HG03469 (cell line): ENCODE measurements at regions not wholly inside any gene's neighbourhood (a gene's known extent, or its start where the extent isn't known, plus 50 kb on each side); places are given as distances from the start of the nearest gene placed in this dataset.
"Not testable (repeated sequence)": the region's sequence is repeated elsewhere in the genome, so short reads cannot be mapped to it uniquely, and the experiment has no call there.

Source experiments
- ATAC-seq: cut with Tn5 transposase; IDR thresholded peaks from one replicate; pipeline ENCODE4 v1.9.1; 2021; ENCODE audit warnings: mild to moderate bottlenecking, moderate library complexity, moderate number of reproducible peaks; ENCODE audit not compliant: unreplicated experiment

DNA sequence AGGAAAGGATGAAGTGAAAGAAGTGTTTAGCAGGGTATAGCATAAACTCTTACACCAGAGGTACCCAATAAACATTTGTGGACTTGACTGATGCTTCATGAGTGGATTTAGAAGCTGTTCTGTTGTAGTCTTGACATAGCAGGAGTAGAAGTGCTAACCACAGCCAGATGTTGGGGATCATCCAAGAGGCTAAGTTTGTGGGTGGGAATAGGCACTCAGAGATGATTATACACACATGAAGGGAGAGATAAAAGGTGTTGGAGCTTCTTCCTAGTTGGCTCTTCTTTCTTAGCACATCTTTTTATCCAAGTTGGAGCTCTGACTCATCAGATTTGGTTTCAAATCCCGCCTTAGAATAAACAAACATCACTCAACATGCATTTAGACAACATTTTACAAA is 166.7 kb upstream of the E2F7 start:
- ATAC-seq: no peak

DNA sequence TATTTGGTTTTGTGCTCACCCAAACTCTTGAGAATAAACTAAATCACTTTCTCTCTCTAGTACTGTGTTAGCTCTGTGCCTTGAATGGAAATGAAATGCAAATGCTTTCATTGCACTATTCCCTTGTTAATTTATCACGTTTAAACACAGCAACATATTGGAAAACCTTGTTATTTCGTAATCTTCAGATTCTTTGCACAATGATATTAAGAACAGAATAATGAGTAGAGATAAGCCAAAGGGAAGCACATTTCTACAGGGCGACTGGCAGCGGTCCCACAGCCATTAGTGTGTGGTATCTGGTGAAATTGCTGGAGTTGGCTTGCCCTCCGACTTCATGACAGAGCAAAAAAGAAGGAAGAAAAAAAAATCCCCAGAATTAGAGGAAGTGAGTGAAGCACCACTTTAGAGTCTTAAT is 166.1 kb upstream of the E2F7 start:
- no peak for ATAC-seq

DNA sequence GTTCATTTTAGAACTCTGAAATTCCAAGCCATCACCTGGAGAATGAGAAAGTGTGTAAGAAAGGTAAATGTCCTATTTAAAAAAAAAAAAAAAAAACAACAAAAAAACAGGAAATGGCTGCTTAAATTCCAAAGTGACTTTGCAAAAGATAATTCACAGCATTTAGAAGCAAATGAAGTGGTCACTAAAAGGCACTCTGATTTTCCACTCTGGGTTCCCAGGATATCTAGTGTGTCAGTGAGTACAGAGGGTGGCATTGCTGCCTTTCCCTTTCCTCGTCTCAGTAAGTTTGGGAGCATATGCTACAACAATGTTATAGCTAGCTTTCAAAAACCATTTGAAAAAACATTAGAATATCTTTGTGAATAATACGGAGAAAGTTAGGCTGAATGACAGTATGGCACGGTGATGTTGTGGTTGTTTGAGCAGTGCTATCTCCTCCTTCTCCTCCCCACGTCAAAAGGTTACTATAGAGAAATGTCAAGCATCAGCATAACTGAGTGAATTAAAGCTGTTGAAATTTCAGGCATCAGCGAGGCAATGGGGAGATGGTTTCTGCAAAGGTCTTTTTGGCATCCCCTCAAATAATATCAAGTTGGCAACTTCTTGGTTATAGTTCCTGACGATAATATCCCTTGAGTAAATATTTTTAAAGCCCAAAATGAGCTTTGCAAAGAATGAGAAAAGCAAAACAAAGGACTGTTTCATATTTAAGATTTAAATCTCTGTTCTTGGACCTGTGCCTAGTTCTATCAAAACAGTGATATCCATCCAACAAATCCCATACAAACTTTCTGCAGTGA is 164.5 kb upstream of the E2F7 start:
- ATAC-seq: no peak

DNA sequence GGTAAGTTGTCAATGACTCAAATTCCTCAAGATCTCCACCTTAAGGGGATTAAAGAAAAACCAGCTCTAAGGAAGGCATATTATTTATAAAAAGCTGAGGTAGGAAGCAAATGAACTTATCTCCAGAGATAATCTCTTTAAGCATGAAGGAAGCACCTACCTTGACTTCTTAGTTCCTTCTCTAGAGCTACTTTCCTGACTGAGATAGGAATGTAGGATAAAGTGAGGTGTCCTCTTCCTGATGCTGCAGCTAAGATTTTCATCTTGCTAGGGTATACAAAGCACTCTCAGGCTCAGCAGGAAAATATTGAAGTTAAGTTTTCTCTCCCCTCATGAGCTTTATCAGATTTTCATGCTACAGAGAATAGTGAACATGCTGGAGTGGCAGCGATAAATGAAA is 163.0 kb upstream of the E2F7 start:
- ATAC-seq: no peak

DNA sequence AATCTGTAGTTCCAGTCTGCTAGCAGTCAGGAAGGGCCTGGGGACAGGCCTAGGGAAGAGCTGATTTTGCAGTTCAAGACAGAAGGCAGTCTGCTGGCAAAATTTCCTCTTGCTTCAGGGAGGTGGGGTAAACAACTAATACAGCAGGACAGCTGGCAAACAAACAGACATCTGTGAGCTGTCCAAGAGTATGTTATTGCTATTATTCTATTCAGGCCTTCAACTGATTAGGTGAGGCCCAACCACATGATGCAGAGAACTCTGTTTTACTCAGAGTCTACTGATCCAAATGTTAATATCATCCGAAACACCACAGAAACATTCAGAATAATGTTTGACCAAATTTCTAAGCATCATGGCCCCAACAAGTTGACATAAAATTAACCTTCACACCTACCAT is 161.0 kb upstream of the E2F7 start:
- no peak for ATAC-seq

DNA sequence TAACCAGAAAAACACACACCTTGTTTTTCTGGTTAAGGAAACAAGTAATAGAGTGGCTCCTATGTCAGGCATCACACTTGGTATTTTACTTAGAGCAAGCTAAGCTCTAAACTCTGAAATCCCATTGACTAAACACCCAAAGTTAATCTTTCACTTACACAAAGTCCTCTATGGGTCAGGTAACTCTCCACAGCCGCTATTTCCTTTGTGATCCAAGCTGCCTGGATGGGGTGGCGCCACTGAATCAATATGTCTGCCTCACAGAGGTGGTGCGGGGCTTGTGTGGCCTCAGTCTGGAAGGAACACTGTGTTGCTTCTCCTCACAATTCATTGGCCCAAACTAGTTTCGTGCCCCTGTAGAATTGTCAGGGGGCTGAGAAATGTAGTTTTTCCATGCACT is 160.0 kb upstream of the E2F7 start:
- ATAC-seq: no peak

DNA sequence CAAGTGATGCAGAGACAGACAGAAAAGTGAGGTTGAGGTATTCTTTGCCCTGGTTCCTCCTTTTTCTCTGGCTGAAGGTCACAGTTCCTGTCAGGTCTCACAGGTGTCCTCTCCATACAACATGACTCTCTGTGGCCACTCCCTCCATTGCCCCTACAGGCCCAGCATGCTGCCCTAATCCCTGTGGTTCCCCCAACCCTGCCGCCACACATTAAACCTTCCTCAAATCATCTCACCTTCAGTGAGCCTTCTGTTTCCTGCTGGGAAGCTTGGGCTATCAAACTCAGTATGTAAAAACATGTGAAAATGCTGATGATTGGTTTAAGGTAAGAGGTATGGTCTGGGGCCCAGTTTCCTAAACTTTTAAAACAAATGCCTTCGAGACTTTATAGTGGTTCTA is 159.0 kb upstream of the E2F7 start:
- no peak for ATAC-seq

DNA sequence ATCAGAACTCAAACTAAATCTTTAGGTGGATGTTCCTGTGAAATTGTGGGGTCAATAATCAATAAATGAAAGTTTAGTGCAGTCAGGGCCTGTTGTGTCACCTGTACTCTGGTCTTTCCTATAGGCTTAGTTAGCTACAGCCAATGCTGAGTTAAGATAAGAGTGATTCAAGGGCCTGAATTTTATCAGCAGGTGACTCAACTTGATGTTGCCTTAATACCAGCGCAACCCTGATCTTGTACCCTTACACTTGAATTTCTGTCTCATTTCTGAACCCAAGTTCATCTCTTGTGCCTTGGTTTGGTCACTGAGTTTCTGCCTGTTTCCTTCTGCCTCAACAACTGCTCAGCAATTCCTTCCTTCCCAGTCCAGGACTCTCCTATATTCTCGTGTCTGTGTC is 157.0 kb upstream of the E2F7 start:
- ATAC-seq: no peak

DNA sequence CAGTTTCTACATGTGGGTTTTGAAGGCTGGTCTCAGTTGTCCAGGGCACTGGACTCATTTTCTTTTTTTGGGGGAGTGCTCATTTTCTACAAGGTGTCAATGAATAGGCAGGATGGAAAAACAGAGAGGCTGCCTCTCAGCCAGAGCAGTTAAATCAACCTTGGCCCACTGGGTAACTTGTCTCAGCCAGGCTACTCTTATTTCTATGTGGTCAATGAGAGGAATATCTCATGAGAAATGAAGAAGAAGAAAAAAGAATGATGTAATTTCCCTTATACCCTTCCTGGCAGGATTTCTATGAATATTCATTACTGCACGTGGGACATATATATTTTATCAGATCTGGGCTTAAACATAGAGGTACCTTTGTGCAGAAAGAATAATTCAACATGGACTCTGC is 155.2 kb upstream of the E2F7 start:
- ATAC-seq: no peak

DNA sequence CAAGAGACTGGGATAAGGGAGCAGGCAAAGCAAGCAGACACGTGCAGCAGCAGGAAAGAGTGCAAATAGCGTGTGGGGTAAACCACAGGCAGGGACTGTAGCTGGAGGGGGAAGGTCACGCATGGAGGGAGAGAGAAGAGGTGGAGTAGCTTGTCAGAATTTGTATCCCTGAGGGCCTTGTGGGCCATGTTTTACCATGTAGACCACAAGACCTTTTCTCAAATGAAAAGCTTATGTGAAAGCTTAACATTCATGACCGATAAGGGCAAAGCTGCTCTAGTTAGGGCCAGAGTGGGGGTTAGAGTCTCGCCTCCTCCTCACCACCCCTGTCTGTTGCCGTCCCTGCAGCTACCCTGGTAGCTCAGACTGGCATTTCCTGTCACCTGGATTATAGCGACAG is 152.9 kb upstream of the E2F7 start:
- no peak for ATAC-seq

DNA sequence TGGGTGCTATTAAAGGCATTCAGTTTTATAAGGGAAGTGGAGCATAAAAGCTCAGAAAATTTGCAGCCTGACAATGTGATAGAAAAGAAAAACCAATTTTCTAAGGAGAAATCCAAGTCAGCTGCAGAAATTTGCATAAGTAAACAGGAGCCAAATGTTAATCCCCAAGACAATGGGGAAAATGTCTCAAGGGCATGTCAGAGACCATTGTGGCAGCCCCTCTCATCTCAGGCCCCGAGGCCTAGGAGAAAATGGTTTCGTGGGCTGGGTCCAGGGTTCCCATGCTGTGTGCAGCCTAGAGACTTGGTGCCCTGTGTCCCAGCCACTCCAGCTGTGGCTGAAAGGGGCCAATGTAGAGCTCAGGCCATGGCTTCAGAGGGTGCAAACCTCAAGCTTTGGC is 150.8 kb upstream of the E2F7 start:
- not testable (repeated sequence) for ATAC-seq

DNA sequence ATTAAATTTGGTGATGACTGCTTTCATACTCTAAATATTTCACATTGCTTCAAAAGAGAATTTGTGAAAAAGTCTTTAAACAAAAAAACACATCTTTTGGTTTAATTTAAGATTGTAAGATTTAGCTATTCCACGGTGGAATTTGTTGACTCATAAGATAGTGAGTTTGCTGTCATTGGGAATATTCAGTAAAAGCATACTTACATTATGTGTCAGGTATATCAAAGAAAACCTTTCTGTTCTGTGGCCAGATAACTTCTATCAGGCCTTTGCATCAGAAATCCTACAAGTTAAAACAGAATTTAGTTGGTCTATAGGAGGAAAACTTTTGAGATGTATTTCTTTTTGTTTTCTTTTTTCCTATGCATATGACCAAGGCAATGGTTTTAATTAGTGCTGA is 148.8 kb upstream of the E2F7 start:
- ATAC-seq: no peak

DNA sequence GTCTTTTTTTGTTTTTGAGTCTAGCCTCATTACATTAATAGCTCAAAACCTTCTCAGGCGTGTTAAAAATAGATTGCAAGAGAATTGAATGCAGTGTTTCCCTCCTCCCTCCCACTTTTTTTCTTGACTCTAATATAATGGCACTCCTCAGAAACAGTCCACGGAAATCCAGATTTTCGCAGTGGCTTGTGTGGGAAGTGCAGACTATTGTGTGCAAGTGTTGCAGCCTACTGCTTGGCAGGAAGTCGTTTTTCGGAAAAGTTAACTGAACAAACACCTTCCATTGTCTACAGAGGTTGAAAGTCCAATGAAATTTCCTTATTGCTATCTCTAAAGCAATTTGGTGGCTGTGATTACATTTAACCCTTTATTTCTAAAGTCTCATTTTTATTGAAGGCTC is 147.9 kb upstream of the E2F7 start:
- ATAC-seq: no peak

DNA sequence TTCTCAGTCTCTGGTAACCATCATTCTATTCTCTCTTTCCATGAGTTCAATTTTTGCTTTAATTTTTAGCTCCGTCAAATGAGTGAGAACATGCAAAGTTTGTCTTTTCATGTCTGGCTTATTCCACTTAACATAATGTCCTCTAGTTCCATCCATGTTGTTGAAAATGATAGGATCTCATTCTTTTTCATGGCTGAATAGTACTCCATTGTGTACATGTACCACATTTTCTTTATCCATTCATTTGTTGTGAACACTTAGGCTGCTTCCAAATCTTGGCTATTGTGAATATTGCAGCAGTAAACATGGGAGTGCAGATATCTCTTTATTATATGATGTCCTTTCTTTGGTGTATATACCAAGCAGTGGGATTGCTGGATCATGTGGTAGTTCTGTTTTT is 145.4 kb upstream of the E2F7 start:
- ATAC-seq: no peak

DNA sequence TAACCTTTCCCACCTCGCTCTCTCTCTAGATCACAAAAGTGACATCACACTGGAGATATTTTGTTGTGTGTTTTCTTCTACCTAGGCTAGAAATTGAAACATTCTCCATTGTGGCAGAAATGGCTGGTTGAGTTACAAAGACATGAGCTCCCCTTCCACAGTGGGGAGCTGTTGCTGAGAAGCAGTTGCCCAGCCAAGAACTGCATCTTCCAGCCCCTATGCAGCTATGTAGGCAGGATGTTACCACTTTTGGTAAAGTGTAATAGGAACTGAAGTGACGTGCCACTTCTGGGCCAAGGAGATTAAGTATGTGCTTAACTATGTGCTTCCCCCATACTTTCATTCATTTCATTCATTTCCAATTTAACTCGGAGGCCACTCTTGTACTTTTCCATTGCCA is 138.7 kb upstream of the E2F7 start:
- ATAC-seq: no peak

DNA sequence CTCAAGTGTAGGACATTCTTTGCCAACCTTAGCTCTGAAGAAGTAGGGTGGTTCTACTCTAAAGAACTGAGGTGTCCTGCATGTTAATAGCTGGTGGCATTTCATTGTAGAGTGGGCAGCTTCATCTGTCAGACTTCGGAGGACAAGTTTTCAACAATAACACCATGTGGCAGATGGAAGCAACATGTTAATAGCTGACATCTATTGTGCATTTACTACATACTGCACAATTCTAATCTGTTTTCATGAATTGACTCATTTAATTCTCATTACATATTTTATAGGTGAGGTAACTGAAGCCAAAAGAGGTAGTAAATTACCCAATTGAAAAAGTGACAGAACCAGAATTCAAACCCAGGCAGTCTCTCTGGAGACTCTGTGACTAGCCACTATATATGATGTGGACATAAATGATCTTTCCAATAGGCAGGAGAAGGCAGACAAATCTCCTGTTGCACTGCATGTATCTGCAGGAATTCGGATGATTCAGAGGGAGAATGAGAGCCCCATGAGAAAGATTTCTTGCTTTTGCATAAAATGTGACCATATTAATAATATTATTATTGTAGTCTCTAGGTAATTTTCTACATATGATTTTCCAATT is 137.2 kb upstream of the E2F7 start:
- no peak for ATAC-seq

DNA sequence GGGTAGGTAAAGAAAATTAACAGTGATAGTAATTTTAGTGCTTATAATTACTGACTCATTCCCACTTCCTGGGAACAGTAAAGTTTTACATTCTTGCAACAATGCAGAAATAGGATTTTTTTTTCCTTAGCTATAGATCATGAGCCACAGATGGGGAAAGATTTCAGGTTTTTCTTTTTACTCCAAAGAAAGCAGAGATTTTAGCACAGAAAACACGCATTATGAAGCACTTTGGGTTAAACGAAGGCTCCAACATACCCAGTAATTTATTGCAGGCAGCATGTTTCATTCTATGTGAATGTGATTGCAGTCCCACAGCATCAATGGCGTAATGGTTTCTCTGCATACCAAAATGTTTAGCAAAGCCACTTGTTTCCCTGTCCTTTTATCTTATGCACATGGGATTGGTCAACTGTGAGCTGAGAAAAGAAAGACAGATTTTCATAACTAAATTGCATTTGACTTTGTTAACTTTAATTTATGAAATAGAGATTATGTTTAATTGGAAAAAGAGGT is 124.6 kb upstream of the E2F7 start:
- no peak for ATAC-seq

DNA sequence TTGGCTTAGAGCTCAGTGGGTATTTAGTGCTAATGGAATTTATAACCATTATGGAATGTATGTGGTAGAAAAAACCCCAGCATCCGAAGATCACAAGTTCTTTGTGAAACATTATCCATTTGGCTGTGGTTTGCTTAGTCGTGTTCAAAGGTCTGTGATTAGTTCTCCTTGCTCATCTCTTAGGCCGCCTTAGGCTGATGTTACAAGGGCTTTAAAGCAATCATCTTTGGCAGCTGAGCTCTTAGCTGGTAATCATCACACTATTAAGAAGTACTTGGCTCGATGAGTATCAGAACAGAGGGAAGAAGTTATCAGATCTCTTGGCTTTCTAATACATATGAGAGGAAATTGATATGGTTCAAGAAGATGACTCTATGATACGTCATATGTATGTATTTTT is 124.1 kb upstream of the E2F7 start:
- no peak for ATAC-seq

DNA sequence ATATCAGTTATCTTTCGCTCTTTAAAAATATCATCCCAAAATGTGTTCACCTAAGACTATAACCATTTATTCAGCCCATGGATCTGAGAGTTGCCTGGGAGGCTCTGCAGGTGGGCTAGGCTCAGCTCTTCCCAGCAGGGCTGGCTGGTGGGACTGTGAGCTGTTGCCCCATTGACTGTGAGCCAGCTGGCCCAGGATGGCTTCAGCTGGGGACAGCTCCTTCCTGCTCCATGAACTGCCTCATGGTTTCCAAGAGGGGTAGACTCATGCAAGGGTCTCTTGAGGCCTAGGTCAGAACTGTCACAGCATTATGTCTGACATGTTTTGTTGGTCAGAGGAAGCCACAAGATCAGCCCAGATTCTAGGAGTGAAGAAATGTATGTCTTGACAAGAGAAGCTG is 114.1 kb upstream of the E2F7 start:
- no peak for ATAC-seq

DNA sequence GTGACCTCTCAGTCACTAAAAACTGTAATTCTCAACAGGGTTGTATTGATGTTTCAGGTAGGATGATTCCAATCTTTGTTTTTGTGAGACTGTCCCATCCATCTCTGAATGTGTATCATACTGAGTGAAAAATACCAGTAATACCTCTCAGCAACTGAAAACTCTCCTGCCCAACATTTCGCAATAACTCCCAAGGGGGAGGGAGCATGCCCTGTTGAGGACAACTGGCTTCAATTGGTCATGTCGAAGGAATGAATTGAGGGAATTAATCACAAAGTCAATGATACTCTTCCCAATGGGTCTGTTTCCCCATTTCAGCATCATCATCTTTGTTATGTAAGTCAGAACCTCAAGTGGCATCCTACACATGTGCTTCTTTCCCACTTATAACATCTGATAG is 102.4 kb upstream of the E2F7 start:
- ATAC-seq: no peak

DNA sequence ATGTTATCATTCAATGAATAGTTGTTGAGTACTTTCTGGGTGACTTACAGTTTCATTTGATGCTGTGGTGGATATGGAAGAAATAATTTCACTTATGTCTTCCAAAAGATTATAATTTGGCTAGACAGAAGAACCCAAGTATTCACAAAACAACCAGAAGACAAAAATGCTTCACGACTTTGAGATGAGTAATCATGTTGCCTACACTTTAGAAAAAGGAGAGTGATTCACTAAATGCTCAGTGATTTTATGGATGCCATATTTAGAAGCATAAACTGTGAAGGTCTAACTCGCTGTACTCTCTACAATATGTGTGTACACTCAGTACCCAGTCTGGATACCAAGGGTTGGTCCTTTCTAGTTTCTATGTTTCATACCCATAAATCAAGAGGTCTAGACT is 101.3 kb upstream of the E2F7 start:
- no peak for ATAC-seq
